H54 (cell line): ENCODE measurements at regions not wholly inside any gene's neighbourhood (a gene's known extent, or its start where the extent isn't known, plus 50 kb on each side); places are given as distances from the start of the nearest gene placed in this dataset.
A peak's percentile ranks its signal among the peaks of the same experiment; 100 is the strongest.

ENCODE experiments used
- DNase-seq: peaks from one replicate; pipeline ENCODE4 v3.0.0; 2011; ENCODE audit warnings: low spot score, mixed read lengths; ENCODE audit not compliant: insufficient read length
- FAIRE-seq: peaks from 3 replicates; lab custom pipeline; 2011; peaks lifted over from hg19 to GRCh38; lab: Jason Lieb, UNC
- POLR2A ChIP-seq: IDR thresholded peaks from 2 replicates; pipeline ENCODE4 v1.6.1; 2011; ENCODE audit warnings: low read depth, mild to moderate bottlenecking, low read length

DNA sequence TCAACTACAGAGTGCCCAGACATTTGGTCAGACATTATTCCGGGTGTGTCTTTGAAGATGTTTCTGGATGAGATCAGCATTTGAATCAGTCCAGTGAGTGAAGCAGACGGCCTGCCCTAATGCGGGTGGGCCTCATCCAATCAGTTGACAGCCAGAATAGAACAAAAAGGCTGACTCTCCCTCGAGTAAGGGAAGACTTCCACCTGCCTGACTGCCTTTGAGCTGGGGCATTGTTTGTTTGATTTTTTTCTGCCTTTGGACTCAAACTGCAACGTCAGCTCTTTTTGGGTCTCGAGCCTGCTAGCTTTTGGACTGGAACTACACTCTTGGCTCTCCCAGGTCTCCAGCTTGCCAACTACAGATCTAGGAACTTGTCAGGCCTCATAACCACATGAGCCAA lies 111.7 kb upstream of the AGAP1 start:
- FAIRE-seq, result no peak
- no peak for TF ChIP-seq POLR2A
- DNase-seq, result no peak

DNA sequence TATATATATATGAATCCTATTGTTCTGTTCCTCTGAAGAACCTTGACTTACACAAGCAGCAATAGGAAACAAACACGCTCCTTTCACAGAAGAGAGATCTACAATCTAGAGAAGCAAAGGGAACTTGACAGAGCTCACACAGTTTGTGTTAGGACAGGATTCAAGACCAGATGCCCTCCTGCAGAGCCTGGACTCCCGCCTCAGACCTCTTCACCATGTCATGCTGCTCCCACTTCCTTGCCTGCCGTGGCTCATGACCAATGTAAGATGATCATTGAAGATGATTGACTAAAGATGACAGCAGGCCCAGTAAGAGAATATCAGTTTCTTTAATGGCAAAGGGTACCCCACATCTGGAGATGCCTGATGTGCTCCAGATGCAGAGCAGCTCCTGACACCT lies 111.2 kb upstream of the AGAP1 start:
- no peak for DNase-seq

DNA sequence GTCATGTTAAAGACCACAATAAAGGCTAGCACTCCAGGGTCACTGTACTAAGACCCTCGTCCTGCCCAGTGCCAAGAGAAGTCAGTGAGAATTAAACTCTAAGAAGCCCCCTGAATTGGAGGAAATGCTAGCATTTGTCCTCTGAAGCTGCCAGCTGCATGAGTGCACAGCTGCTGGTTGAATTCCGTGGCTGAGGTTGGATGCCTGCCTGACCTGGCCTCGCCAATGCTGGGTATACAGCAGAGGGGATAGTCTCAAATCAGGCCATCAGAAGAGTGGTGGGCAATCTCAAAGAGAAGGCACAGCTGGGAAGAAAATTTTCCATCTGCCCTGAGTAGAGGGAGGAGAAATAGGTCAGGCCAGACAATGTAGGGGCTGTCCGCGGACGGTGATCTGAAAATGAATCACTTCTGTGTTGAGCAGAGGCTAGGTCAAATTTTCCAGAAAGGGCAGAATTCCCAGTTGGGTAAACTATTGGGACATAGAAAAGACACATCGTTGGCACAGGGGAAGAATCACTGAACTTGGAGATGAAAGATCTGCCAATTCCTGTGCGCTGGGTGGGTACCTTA lies 110.5 kb upstream of the AGAP1 start:
- DNase-seq, result no peak

More for the DNA sequence above, 111.2 kb upstream of the AGAP1 start:
- no peak for TF ChIP-seq POLR2A
- no peak for FAIRE-seq

DNA sequence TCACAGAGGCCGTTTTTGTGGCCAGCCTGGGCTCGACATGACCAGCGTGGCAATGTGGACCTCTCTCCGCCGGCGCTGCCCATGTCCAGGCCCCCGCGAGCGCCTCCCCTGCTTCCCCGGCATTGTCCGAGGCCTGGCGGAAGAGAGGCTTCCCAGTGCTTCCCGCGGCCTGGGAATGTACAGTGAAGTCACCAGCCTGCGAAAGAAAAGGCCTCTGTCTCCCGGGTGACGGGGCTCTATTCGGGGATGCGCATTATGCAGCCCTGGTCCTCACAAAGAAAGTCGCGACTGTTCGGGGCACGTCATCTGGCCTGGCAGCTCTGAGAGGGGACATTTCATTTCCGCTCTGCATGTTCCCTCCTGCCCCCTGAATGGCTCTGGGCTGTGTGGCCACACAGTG lies 109.2 kb upstream of the AGAP1 start:
- TF ChIP-seq POLR2A, result no peak
- FAIRE-seq (no peak), DNase-seq (no peak)

More for the DNA sequence above, 110.5 kb upstream of the AGAP1 start:
- TF ChIP-seq POLR2A, result no peak
- no peak for FAIRE-seq

DNA sequence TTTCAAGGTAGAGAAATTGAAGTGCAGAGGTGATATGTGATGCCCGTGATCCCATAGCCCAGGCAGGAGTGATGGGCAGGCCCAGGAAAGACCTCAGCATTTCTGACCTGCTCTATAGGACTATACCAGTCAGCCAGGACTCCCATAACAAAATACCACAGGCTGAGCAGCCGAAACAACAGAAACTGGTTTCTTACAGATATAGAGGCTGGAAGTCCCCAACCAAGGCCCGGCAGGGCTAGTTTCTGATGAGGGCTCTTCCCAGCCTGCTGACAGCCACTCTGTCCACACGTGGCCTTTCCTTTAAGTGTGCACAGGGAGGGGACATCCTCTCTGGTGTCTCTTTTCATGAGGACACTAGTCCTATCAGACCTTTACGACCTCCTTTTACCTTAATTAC lies 104.2 kb upstream of the AGAP1 start:
- no peak for TF ChIP-seq POLR2A
- FAIRE-seq (no peak), DNase-seq (no peak)

DNA sequence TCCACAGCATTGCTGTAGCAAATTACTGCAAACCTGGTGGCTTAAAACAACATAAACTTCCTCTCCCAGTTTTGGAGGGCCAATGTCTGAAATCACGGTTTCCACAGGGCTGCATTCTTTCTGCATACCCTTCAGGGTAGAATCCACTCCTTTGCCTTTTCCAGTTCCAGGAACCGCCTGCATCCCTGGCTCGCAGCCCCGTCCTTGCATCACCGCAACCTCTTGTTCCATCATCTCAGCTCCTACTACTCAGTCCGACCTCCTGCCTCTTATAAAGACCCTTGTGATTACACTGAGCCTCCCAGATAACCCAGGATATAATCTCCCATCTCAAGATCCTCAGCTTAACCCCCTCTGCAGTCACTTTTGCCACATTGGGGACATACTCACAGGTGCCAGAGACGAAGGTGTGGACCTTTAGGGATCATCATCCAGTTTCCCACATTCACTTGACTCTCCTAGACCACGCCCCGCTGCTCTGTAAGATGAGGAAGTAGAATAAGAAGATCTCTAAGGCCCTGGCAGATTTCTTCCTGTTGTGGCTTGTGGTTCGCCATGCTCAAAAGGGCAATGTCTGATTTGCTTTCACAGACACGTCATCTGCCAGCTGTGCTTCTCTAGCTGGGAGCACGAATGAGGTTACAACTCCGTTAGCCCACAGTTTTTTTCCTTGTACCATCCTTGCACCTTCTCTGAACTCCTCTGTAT lies 103.6 kb upstream of the AGAP1 start:
- DNase-seq (no peak), FAIRE-seq (no peak)
- no peak for TF ChIP-seq POLR2A

DNA sequence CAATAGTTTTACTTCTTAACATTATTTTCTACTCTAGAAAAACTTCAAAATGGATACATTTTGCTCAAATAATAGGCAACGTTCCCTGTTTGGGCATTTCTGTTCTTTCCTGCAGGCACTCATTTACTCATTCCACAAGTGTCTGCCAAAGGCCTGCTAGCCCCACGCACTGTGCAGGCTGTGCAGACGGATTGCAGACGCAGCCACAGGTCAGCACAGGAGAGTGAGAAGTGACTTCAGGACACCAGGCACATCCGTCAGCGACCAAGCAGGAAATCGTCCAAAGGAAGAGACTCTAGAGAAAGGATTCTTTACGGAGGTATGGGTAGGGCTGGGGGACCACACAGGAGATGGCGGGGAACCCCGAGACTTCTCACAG lies 103.0 kb upstream of the AGAP1 start:
- TF ChIP-seq POLR2A, result no peak
- FAIRE-seq (no peak), DNase-seq (no peak)

DNA sequence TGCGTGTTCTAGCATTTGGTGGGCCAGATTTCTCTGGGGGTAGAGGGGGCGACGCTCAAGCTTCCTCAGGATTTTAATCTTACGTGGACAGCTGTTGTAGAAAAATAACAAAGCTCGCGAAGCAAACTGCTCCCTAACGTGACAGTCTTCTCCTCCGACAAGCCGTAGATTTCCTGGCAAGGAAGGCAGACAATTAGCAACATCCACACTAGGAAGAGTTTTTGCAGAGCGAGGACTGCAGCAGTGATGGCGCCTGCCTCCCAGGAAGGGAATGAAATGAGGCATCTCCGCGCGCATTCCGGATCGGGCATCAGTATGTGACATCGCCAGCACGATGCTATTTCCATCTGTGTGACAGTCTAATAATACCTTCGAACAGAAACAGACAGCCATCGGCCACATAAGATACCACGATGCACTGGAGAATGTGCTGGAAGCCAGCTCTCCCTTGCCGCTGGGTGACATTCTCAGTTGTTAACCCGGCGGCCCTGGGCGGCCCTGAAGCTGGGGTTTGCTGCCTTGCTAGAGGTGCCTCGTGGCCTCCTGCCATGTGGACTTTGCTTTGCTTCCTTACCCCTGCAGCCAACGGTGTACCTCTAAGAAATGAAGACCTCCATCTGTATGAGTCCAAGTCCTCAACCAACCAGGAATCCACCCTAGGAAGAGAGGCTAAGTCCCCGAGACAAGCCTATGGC lies 101.8 kb upstream of the AGAP1 start:
- FAIRE-seq (no peak), DNase-seq (no peak)
- TF ChIP-seq POLR2A, result no peak

DNA sequence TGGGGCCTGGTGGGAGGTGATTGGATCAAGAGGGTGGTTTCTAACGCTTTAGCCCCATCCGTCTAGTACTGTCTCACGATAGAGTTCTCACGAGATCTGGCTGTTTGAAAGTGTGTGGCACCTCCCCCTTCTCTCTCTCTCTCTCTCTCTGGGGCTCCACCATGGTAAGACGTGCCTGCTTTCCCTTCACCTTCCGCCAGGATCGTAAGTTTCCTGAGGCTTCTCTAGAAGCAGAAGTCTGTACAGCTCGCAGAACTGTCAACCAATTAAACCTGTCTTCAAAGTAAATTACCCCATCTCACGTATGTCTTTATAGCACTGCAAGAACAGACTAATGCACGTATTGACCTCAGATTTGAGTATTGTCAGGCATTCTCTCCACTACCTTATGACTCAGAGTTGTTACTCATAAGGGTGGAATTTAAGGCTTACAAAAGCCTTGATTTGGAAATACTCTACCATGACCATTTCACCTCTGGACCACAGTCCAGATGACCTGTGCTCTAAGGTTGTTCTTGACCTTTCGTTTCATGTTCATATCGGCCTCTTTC lies 99.5 kb upstream of the AGAP1 start:
- peak; percentile 66 for DNase-seq
- peak; percentile 86 for FAIRE-seq
- no peak for TF ChIP-seq POLR2A

DNA sequence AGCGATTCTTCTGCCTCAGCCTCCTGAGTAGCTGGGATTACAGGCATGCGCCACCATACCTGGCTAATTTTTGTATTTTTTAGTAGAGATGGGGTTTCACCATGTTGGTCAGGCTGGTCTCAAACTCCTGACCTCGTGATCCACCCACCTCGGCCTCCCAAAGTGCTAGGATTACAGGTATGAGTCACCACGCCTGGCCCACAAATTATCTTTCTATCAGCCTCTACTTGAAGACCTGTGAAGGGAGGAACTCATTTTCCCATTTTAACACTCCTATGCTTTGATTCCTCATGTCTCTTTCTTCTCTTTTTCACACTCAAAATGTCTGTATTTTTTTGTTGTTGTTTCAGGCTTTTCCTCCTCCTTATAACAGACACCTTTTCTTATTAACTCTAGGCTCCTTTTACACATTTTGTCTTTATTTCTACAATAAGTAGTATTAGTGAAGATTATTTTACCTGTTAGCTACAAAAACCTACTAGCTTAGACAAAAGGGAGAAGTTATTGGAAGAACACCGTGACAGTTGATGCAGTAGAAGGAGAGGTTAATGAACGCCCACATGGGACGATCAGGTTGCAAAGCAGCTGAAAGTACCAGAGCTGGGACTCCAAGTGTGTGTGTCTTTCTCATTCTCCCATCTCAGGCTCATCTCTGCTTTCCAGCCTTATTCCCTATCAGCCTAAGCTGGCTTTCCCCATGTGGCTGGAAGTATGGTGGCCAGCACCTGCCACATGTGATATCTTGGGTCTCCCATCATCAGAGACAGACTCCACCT lies 97.6 kb upstream of the AGAP1 start:
- no peak for TF ChIP-seq POLR2A
- FAIRE-seq (no peak), DNase-seq (no peak)

DNA sequence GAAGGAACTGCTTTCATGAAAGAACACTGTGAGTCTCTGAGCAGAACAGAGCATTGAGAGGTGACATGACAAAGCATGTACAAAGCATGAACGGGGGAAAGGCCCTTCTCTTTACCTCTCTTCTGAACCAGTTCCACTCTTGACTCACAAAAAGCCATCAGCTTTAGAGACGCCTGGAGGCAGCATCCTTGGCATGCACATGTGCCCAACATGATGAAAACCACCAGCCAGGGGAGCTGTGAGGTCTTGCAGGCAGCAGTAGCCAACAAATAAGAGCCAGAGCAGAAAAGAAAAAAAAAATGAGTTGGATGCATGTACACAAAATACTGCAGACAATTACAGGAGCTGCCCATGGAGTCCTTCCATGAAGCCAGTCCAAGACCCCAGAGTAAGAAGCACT lies 95.5 kb upstream of the AGAP1 start:
- TF ChIP-seq POLR2A, result no peak
- FAIRE-seq, result no peak
- no peak for DNase-seq

DNA sequence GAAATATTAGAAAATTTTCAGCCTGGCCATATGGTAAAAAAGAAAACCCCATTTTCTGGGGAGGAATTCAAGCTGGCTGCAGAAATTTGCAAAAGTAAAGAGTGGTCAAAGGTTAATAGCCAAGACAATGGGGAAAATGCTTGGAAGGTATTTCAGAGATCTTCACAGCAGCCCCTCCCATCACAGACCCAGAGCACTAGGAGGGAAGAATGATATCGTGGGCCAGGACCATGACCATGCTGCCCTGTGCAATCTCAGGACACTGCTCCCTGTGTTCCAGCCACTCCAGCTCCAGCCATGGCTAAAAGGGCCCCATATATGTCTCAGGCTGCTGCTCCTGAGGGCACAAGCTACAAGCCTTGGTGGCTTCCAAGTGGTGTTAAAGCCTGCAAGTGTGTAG lies 93.9 kb upstream of the AGAP1 start:
- FAIRE-seq (no peak), DNase-seq (no peak)
- no peak for TF ChIP-seq POLR2A

DNA sequence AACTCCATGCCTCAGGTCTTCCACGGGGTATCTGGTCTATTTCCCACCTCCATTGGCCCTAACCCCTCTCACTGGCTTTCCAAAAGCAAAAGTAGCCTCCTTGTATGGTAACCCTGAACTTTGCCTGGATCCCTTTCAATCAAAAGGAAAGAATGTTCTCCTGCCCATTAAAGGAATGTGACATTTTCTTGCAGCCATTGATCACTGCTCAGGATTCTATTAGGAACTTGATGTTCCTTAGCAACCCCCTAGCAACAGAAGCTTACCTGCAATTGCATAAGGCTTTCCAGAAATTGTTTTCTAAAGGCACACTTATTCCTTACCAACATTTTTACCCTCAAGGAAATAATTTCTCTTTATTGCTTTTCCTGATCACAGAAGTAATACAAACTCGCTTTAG lies 91.4 kb upstream of the AGAP1 start:
- no peak for FAIRE-seq
- DNase-seq, result no peak
- TF ChIP-seq POLR2A, result no peak
